Small intestine (tissue), 7 donors: ENCODE measurements at regions not wholly inside any gene's neighbourhood (a gene's known extent, or its start where the extent isn't known, plus 50 kb on each side); places are given as distances from the start of the nearest gene placed in this dataset.
A peak's percentile ranks its signal among the peaks of the same experiment; 100 is the strongest.
"Not testable (repeated sequence)": the region's sequence is repeated elsewhere in the genome, so short reads cannot be mapped to it uniquely, and the experiment has no call there.

Experiments used
- DNase-seq, 2 donors: peaks; one replicate each; pipeline versions ENCODE4 v3.0.0 to v3.0.0-alpha.2; 2013
- FAIRE-seq: peaks from 2 replicates; lab custom pipeline; 2012; peaks lifted over from hg19 to GRCh38; lab: Jason Lieb, UNC
- H3K27ac ChIP-seq, 3 donors: one replicate each; pipeline ENCODE4 v1.5.1; 2013; ENCODE audit warnings: low read length in 2 of 3, mild to moderate bottlenecking in 2 of 3, control low read depth in 1 of 3, inconsistent platforms in 1 of 3, low read depth in 1 of 3, moderate library complexity in 1 of 3
- H3K27me3 ChIP-seq, 3 donors: one replicate each; pipeline ENCODE4 v1.6.1; 2013; ENCODE audit warnings: low read length in 3 of 3, inconsistent platforms in 1 of 3; ENCODE audit not compliant: control insufficient read depth in 3 of 3, insufficient read depth in 3 of 3
- H3K36me3 ChIP-seq, 3 donors: one replicate each; pipeline ENCODE4 v1.6.1; 2013; ENCODE audit warnings: low read length in 3 of 3, inconsistent platforms in 1 of 3, low read depth in 1 of 3, mild to moderate bottlenecking in 1 of 3, moderate library complexity in 1 of 3; ENCODE audit not compliant: control insufficient read depth in 3 of 3, insufficient read depth in 2 of 3
- H3K4me1 ChIP-seq, 3 donors: one replicate each; pipeline ENCODE4 v1.6.1; 2013; ENCODE audit warnings: low read length in 2 of 3, inconsistent platforms in 1 of 3, low read depth in 1 of 3, mild to moderate bottlenecking in 1 of 3, moderate library complexity in 1 of 3; ENCODE audit not compliant: control insufficient read depth in 3 of 3, insufficient read depth in 2 of 3
- H3K4me3 ChIP-seq, 3 donors: one replicate each; pipeline ENCODE4 v1.5.1; 2013; ENCODE audit warnings: low read length in 3 of 3, control low read depth in 1 of 3, inconsistent platforms in 1 of 3, low read depth in 1 of 3, mild to moderate bottlenecking in 1 of 3, moderate library complexity in 1 of 3
- H3K9me3 ChIP-seq, 2 donors: one replicate each; pipeline ENCODE4 v1.6.1; 2013; ENCODE audit warnings: low read depth in 1 of 2, low read length in 1 of 2; ENCODE audit not compliant: control insufficient read depth in 2 of 2, insufficient read depth in 1 of 2
- WGBS, 3 donors: extraction: QIAGEN DNeasy Blood & Tissue Kit; methylation state at CpG; one replicate each; pipeline ENCODE4 v1.1.7; 2013; 5-methylcytosine and 5-hydroxymethylcytosine counted together
- donor health status: healthy with polysubstance abuse.
- donor health status: control.
- donor health status: control.
- donor health status: Bipolar disorder and iron deficiency.
- donor health status: healthy.

- DNase-seq (no peak), FAIRE-seq (no peak)
- Histone ChIP-seq H3K4me3 (no peak overlapping the region), H3K36me3 (no peaks in the 10 kb centered on the region), H3K9me3 (no peaks in the 10 kb centered on the region), H3K4me1 (peaks cover 0 to 6% (median 0%) of the 10 kb centered on the region in 3 donors), H3K27me3 (no peaks in the 10 kb centered on the region), H3K27ac (peak overlapping the region in 1 of 3 donors; percentile 51)
- WGBS, 3 donors = 57 to 77% (median 68%) methylated on average over 3 of the region's 3 CpGs
Observed at GRCh38 chr14:65168840-65169239, 66.5 kb upstream of the MAX start.

DNA sequence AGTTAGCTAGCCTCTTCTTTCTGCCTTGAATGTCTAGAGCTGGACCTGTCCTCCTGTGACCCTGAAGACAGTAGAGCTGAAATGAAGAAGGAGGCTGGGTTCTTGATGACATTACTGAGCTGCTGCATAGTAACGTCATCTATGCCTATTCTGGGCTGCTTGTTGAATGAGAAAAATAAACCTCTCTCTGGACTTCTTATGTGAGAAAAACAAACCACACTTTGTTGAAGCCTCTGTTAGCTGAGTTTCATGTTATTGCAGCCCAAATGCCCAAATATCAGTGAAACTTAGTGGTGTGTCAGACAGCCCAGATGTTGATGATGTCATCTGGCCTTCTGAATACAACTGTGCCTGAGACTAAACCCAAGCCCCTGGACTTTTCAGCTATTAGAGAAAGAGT, 67.0 kb upstream of the MAX start:
- Histone ChIP-seq H3K4me3 (no peak overlapping the region), H3K27me3 (no peaks in the 10 kb centered on the region), H3K4me1 (peaks cover 0 to 5% (median 0%) of the 10 kb centered on the region in 3 donors), H3K27ac (peak overlapping the region in 1 of 3 donors; percentile 51), H3K9me3 (no peaks in the 10 kb centered on the region), H3K36me3 (no peaks in the 10 kb centered on the region)
- no peak for FAIRE-seq
- 47 to 89% (median 68%) methylated on average over 1 of the region's 1 CpG for WGBS, 3 donors
- no peak for DNase-seq

DNA sequence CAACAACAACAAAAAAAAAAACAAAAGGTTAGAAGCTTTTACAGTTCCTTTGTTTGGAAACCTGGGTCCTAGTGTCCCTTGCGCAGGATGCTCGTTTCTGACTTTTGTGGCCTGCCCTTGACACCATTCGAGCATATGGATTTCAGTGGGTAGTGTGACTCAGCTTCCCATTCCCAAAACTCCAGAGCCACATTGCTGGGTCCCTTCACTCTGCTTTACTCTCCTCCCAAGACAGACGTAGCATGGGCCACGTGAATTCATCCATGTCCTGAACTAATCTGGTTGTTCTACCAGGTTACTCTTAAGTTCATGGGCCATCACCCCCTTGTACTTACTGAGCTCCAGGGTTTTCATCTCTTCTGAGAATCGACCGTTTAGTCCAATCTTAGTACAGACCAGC, 68.0 kb upstream of the MAX start:
- no peaks in the 10 kb centered on the region for H3K9me3 ChIP-seq
- H3K4me3 ChIP-seq = no peak overlapping the region
- no peak for FAIRE-seq
- DNase-seq = no peak
- 57 to 61% (median 59%) methylated on average over 7 of the region's 7 CpGs for WGBS, 3 donors
- no peaks in the 10 kb centered on the region for H3K27me3 ChIP-seq
- no peaks in the 10 kb centered on the region for H3K36me3 ChIP-seq
- H3K27ac ChIP-seq = peak overlapping the region in 1 of 3 donors; percentile 52
- peaks cover 0 to 2% (median 0%) of the 10 kb centered on the region in 3 donors for H3K4me1 ChIP-seq

DNA sequence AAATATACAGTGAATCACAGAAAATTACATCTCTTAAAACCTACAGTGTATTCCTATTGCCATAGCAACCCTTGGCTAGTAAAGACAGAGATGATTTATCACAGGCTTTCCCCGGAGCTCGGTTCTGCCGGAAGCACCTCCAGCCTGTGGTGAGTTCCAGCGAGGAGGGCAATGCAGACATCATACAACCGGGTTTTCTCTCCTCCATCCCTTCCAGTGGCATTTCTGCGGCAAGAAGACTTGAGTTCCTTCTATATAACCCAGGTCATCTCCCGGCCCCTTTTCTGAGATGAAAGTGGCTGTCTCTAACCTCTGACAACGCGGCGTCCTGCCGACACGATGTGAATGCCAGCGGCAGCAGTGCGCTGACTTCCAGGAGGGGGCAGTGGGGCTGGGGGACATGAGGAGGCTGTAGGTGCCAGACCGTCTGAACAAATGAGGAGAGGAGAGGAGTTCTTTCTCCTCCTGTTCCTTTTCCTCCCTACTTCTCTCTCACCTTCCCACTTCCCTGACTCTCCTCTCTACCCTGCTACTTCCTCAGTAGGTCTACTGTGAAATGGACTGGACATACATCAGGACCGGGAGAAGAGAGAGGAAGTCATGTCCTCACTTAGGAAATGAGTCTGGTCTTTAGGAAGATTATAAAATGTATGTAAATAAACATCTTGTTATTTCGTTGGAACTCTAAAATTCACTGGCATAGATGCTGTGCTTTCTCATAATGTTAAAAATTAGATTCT, 68.6 kb upstream of the MAX start:
- H3K36me3 ChIP-seq = no peaks in the 10 kb centered on the region
- no peaks in the 10 kb centered on the region for H3K9me3 ChIP-seq
- WGBS, 3 donors = 3 to 10% (median 4%) methylated on average over 17 of the region's 17 CpGs
- no peak for FAIRE-seq
- peak overlapping the region in 2 of 3 donors; percentile 0 to 21 for H3K4me3 ChIP-seq
- peak overlapping the region in 1 of 3 donors; percentile 24 for H3K27ac ChIP-seq
- peaks cover 0 to 2% (median 0%) of the 10 kb centered on the region in 3 donors for H3K4me1 ChIP-seq
- H3K27me3 ChIP-seq = no peaks in the 10 kb centered on the region
- peak; percentile 27 to 70 for DNase-seq

DNA sequence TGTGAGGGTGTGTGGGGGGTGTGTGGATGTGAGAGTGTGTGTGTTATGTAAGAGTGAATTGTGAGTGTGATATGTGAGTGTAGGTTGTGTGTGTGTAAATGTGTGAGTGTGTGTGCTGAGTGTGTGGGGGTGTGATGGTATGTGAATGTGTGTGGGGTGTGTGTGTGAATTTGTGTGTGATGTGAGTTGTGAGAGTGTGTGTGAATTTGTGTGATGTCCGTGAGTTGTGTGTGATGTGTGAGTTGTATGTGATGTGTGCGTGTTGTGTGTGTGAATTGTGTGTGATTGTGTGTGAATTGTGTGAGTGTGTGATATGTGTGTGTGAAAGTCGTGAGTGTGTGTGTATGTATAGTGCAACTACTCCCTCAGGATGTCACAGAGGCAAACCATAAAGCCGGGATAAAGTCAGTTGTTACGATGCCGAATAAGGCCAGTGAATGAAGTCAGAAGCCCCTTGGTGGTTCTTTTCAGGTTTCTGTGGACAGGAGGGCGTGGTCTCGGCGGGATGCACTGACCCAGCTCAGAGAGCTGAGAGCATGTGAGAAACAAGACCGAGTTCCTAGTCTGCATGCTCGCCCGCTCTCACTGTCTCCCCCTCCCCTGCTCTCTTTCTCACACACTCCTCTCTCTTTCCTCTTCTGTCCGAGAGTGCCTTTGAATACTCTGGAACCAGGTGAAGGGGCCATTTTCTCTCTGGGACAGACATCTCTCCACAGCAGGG, 71.8 kb upstream of the MAX start:
- Histone ChIP-seq H3K27ac (no peak overlapping the region), H3K4me1 (peaks cover 0 to 2% (median 0%) of the 10 kb centered on the region in 3 donors), H3K4me3 (no peak overlapping the region), H3K9me3 (no peaks in the 10 kb centered on the region), H3K36me3 (no peaks in the 10 kb centered on the region), H3K27me3 (no peaks in the 10 kb centered on the region)
- FAIRE-seq = no peak
- WGBS, 3 donors = 50 to 61% (median 51%) methylated on average over 13 of the region's 13 CpGs
- DNase-seq = peak in 1 of 2 donors; percentile 12

GRCh38 chr14:65174783-65175182, 72.5 kb upstream of the MAX start:
- peaks cover 0 to 2% (median 0%) of the 10 kb centered on the region in 3 donors for H3K4me1 ChIP-seq
- FAIRE-seq = no peak
- 74 to 80% (median 75%) methylated on average over 3 of the region's 3 CpGs for WGBS, 3 donors
- no peak for DNase-seq
- H3K9me3 ChIP-seq = no peaks in the 10 kb centered on the region
- H3K27me3 ChIP-seq = no peaks in the 10 kb centered on the region
- no peak overlapping the region for H3K4me3 ChIP-seq
- no peak overlapping the region for H3K27ac ChIP-seq
- no peaks in the 10 kb centered on the region for H3K36me3 ChIP-seq

- no peak for FAIRE-seq
- Histone ChIP-seq H3K4me1 (peaks cover 0 to 6% (median 3%) of the 10 kb centered on the region in 3 donors), H3K27me3 (peaks cover 0 to 2% (median 0%) of the 10 kb centered on the region in 3 donors), H3K27ac (no peak overlapping the region), H3K9me3 (peaks cover 0 to 2% of the 10 kb centered on the region in 2 donors), H3K36me3 (no peaks in the 10 kb centered on the region), H3K4me3 (no peak overlapping the region)
- no peak for DNase-seq
- 82 to 90% (median 84%) methylated on average over 4 of the region's 4 CpGs for WGBS, 3 donors
Observed at GRCh38 chr14:65177551-65177950, 75.2 kb upstream of the MAX start.

DNA sequence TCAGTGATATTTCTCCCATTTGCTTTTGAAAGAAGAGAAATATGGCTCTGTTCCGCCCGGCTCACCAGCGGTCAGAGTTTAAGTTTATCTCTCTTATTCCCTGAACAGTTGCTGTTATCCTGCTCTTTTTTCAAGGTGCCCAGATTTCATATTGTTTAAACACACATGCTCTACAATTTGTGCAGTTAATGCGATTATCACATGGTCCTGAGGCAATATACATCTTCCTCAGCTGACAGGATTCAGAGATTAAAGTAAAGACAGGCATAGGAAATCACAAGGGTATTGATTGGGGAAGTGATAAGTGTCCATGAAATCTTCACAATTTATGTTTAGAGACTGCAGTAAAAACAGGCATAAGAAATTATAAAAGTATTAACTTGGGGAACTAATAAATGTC, 76.9 kb upstream of the MAX start:
- FAIRE-seq, H3K27ac ChIP-seq, H3K27me3 ChIP-seq, H3K4me3 ChIP-seq, H3K9me3 ChIP-seq, H3K4me1 ChIP-seq, H3K36me3 ChIP-seq, DNase-seq: not testable (repeated sequence)
- WGBS, 3 donors = 84 to 95% (median 91%) methylated on average over 4 of the region's 4 CpGs
